GM12878 (cell line): ENCODE measurements at regions not wholly inside any gene's neighbourhood (a gene's known extent, or its start where the extent isn't known, plus 50 kb on each side); places are given as distances from the start of the nearest gene placed in this dataset.

ENCODE experiments used
- ATAC-seq: fragments of 200-7000 bp; cut with Tn5 transposase; 3 replicates; pipeline ENCODE4 v1.9.1; 2020; ENCODE audit warnings: mild to moderate bottlenecking, moderate library complexity
- BruUV-seq: library from RNA; stranded (reverse); fragments of 400-500 nt; replicated peaks from 2 replicates; lab custom pipeline; 2021; lab: Mats Ljungman, UMichigan
- CTCF ChIA-PET: fragments of 300-600 bp; sonication (Branson Sonifier 250); formaldehyde crosslinking; extraction: SDS; loops from one replicate; lab custom pipeline; 2021; ENCODE audit warnings: inconsistent platforms; lab: Yijun Ruan, JAX
- POLR2A ChIA-PET: fragments of 350-600 bp; formaldehyde crosslinking; extraction: SDS; loops from one replicate; lab custom pipeline; 2021; ENCODE audit warnings: inconsistent platforms; lab: Charles Lee
- RAD21 ChIA-PET: fragments of 300-600 bp; sonication (Branson Sonifier 250); formaldehyde crosslinking; loops from one replicate; lab custom pipeline; 2023; ENCODE audit warnings: antibody characterized with exemption; ENCODE audit not compliant: unreplicated experiment; lab: Charles Lee
- SMC1A ChIA-PET: fragments of 300-600 bp; sonication (Branson Sonifier 250); formaldehyde crosslinking; loops from one replicate; lab custom pipeline; 2023; ENCODE audit not compliant: unreplicated experiment, uncharacterized antibody; lab: Charles Lee
- DNase-seq: peaks from one replicate; pipeline ENCODE4 v3.0.0-alpha.2; 2011; ENCODE audit warnings: low read depth, low spot score
- FAIRE-seq: peaks from 3 replicates; lab custom pipeline; 2011; peaks lifted over from hg19 to GRCh38; lab: Jason Lieb, UNC
- H2AFZ ChIP-seq: 2 replicates; pipeline ENCODE4 v1.6.0; 2011; ENCODE audit warnings: low read depth, low read length, control low read depth; ENCODE audit not compliant: control insufficient read depth
- H3K27ac ChIP-seq: 2 replicates; pipeline ENCODE4 v1.5.1; 2011; ENCODE audit warnings: control low read depth; ENCODE audit not compliant: control insufficient read depth, insufficient read depth
- H3K27me3 ChIP-seq, 2 experiments: replicated peaks in 1 of 2; 2 replicates each; pipeline versions ENCODE4 v1.6.0 to v1.6.1; 2011; ENCODE audit warnings: low read length in 1 of 2; ENCODE audit not compliant: control insufficient read depth in 2 of 2, insufficient read depth in 2 of 2
- H3K36me3 ChIP-seq, 2 experiments: 2 replicates each; pipeline ENCODE4 v1.5.1; 2011; ENCODE audit warnings: low read length in 1 of 2; ENCODE audit not compliant: control insufficient read depth in 2 of 2, insufficient read depth in 2 of 2
- H3K4me1 ChIP-seq: 2 replicates; pipeline ENCODE4 v1.6.1; 2011; ENCODE audit warnings: mild to moderate bottlenecking, low read length, moderate library complexity, mixed read lengths; ENCODE audit not compliant: control insufficient read depth, insufficient read depth
- H3K4me2 ChIP-seq: 2 replicates; pipeline ENCODE4 v1.6.0; 2011; ENCODE audit warnings: control low read depth; ENCODE audit not compliant: control insufficient read depth, insufficient read depth
- H3K4me3 ChIP-seq: fragments of 200-600 bp; sonication (generic); 2 replicates; pipeline ENCODE4 v1.5.1; 2016
- H3K79me2 ChIP-seq: 2 replicates; pipeline ENCODE4 v1.6.0; 2011; ENCODE audit warnings: low read length; ENCODE audit not compliant: control insufficient read depth, insufficient read depth
- H3K9ac ChIP-seq: 2 replicates; pipeline ENCODE4 v1.8.0; 2011; ENCODE audit warnings: low read length, control low read depth, mixed read lengths; ENCODE audit not compliant: control insufficient read depth, insufficient read depth
- H3K9me3 ChIP-seq: replicated peaks from 3 replicates; pipeline ENCODE4 v1.5.1; 2011; ENCODE audit warnings: mild to moderate bottlenecking, low read length; ENCODE audit not compliant: control insufficient read depth, insufficient read depth
- H4K20me1 ChIP-seq: 2 replicates; pipeline ENCODE4 v1.6.0; 2011; ENCODE audit not compliant: control insufficient read depth, insufficient read depth
- BRCA1 ChIP-seq: IDR thresholded peaks from 2 replicates; pipeline ENCODE4 v1.6.1; 2011; ENCODE audit warnings: low read depth, low read length, improper control_type of control experiment
- HDAC2 ChIP-seq: fragments of 200-600 bp; sonication (generic); IDR thresholded peaks from 2 replicates; pipeline ENCODE4 v1.6.1; 2017
- MTA3 ChIP-seq: IDR thresholded peaks from 2 replicates; pipeline ENCODE4 v1.6.1; 2012; ENCODE audit warnings: low read length, inconsistent platforms, borderline replicate concordance
- POU2F2 ChIP-seq: IDR thresholded peaks from 3 replicates; pipeline ENCODE4 v1.6.1; 2011; ENCODE audit warnings: low read depth, mild to moderate bottlenecking, low read length, borderline replicate concordance
- SMARCA5 ChIP-seq: fragments of 450-650 bp; IDR thresholded peaks from 2 replicates; pipeline ENCODE4 v1.6.1; 2017; ENCODE audit warnings: mild to moderate bottlenecking
- ZBTB33 ChIP-seq: fragments of 450-650 bp; IDR thresholded peaks from 2 replicates; pipeline ENCODE4 v1.6.1; 2017; ENCODE audit warnings: mild to moderate bottlenecking
- ZNF384 ChIP-seq: IDR thresholded peaks from 2 replicates; pipeline ENCODE4 v1.6.1; 2012; ENCODE audit warnings: low read depth, mild to moderate bottlenecking, low read length, improper control_type of control experiment, borderline replicate concordance
- in situ Hi-C: fragments of 300-500 bp; cut with MboI; formaldehyde crosslinking; loops from 9 replicates; pipeline ENCODE4 v1.14.3; 2018; ENCODE audit warnings: mixed read lengths
- intact Hi-C: fragments of 100-400 bp; cut with micrococcal nuclease; formaldehyde crosslinking; loops from one replicate; pipeline ENCODE4 v1.14.2; 2022; ENCODE audit not compliant: unreplicated experiment

GRCh38 chr2:183292028-183292427 is 167.8 kb downstream of the NUP35 start:
- SMC1A ChIA-PET = interaction anchor here (1.5 kb wide), 1 partner anchor 13 kb away, joined by 3 read pairs; no protein-coding TSS in a partner anchor
- Histone ChIP-seq H2AFZ (no peak overlapping the region), H3K9ac (no peak overlapping the region), H4K20me1 (no peaks in the 10 kb centered on the region), H3K27me3 (no peaks in the 10 kb centered on the region), H3K9me3 (no peaks in the 10 kb centered on the region), H3K4me1 (no peaks in the 10 kb centered on the region), H3K4me3 (no peak overlapping the region), H3K79me2 (no peaks in the 10 kb centered on the region), H3K27ac (no peak overlapping the region), H3K4me2 (no peak overlapping the region), H3K36me3 (no peaks in the 10 kb centered on the region)
- RAD21 ChIA-PET = interaction anchor here (0.6 kb wide), 1 partner anchor 56 kb away, joined by 3 read pairs; no protein-coding TSS in a partner anchor
- no peak for FAIRE-seq
- no peak for ATAC-seq
- POLR2A ChIA-PET = no interaction called here
- no peak for DNase-seq
- TF ChIP-seq SMARCA5 (no peak), MTA3 (no peak), ZNF384 (no peak), HDAC2 (no peak), BRCA1 (no peak), ZBTB33 (no peak), POU2F2 (no peak)
- intact Hi-C loops (loop anchor here (10.0 kb wide), 1 partner anchor 713 kb away; no protein-coding TSS in a partner anchor), in situ Hi-C loops (no loop called here)
- no TSS peak for BruUV-seq
- CTCF ChIA-PET = interaction anchor here (0.6 to 1.5 kb wide), 4 partner anchors 12 to 68 kb away, joined by 3 to 4 read pairs (median 3); no protein-coding TSS in a partner anchor
